ENCODE measurements at regions not wholly inside any gene's neighbourhood (a gene's known extent, or its start where the extent isn't known, plus 50 kb on each side); places are given as distances from the start of the nearest gene placed in this dataset.

- DNase-seq (ENCODE audit: low spot score): peak; percentile 52
Observed at GRCh38 chr14:54175298-54175942, 218.8 kb upstream of the BMP4 start.

GRCh38 chr14:54177019-54177418, 219.8 kb upstream of the CDKN3 start:
- no peak for DNase-seq (ENCODE audit: low spot score)

GRCh38 chr14:54177641-54178621, 218.9 kb upstream of the CDKN3 start:
- DNase-seq (ENCODE audit: low spot score): no peak

- no peak for DNase-seq (ENCODE audit: low spot score)
Observed at GRCh38 chr14:54182419-54183045, 214.3 kb upstream of the CDKN3 start.

GRCh38 chr14:54186821-54187763, 209.7 kb upstream of the CDKN3 start:
- DNase-seq (ENCODE audit: low spot score): no peak

GRCh38 chr14:54188064-54188666, 208.6 kb upstream of the CDKN3 start:
- DNase-seq (ENCODE audit: low spot score): no peak

GRCh38 chr14:54189333-54189732, 207.5 kb upstream of the CDKN3 start:
- DNase-seq (ENCODE audit: low spot score): no peak

- no peak for DNase-seq (ENCODE audit: low spot score)
Observed at GRCh38 chr14:54189748-54190354, 207.0 kb upstream of the CDKN3 start.

- no peak for DNase-seq (ENCODE audit: low spot score)
Observed at GRCh38 chr14:54191846-54192245, 205.0 kb upstream of the CDKN3 start.

- DNase-seq (ENCODE audit: low spot score): no peak
Observed at GRCh38 chr14:54192610-54193009, 204.2 kb upstream of the CDKN3 start.

- DNase-seq (ENCODE audit: low spot score): no peak
Observed at GRCh38 chr14:54193871-54194270, 202.9 kb upstream of the CDKN3 start.

- no peak for DNase-seq (ENCODE audit: low spot score)
Observed at GRCh38 chr14:54194501-54194900, 202.3 kb upstream of the CDKN3 start.

GRCh38 chr14:54197369-54197768, 199.4 kb upstream of the CDKN3 start:
- no peak for DNase-seq (ENCODE audit: low spot score)

- DNase-seq (ENCODE audit: low spot score): no peak
Observed at GRCh38 chr14:54200726-54201125, 196.1 kb upstream of the CDKN3 start.

- no peak for DNase-seq (ENCODE audit: low spot score)
Observed at GRCh38 chr14:54202288-54202687, 194.5 kb upstream of the CDKN3 start.

- DNase-seq (ENCODE audit: low spot score): no peak
Observed at GRCh38 chr14:54206516-54206915, 190.3 kb upstream of the CDKN3 start.

GRCh38 chr14:54207075-54207474, 189.7 kb upstream of the CDKN3 start:
- DNase-seq (ENCODE audit: low spot score): no peak

GRCh38 chr14:54207476-54208462, 189.0 kb upstream of the CDKN3 start:
- DNase-seq (ENCODE audit: low spot score): no peak

GRCh38 chr14:54208751-54209150, 188.1 kb upstream of the CDKN3 start:
- DNase-seq (ENCODE audit: low spot score): no peak

All from hematopoietic multipotent progenitor cell treated with erythropoietin and hydrocortisone succinate and interleukin-3 and kit ligand, for 15 days (in vitro differentiated cells).